Activated naive CD4-positive, alpha-beta T cell treated with anti-CD3 and anti-CD28 coated beads, Interleukin-2, amount 10 ng/mL, durations not matched to agents 7 days and 5 days (primary cell): ENCODE measurements at regions not wholly inside any gene's neighbourhood (a gene's known extent, or its start where the extent isn't known, plus 50 kb on each side); places are given as distances from the start of the nearest gene placed in this dataset.
"Not testable (repeated sequence)": the region's sequence is repeated elsewhere in the genome, so short reads cannot be mapped to it uniquely, and the experiment has no call there.

Experiments used
- CTCF ChIA-PET: fragments of 350-600 bp; sonication (Branson Sonifier 250); formaldehyde crosslinking; loops from one replicate; lab custom pipeline; 2021; ENCODE audit warnings: antibody characterized with exemption; lab: Charles Lee
- DNase-seq: peaks from one replicate; pipeline ENCODE4 v3.0.0-alpha.2; 2020
- H3K27ac Mint-ChIP-seq: one replicate; pipeline ENCODE4 v1.8.0; 2021; ENCODE audit warnings: mild to moderate bottlenecking, moderate library complexity, mixed read lengths
- H3K27me3 Mint-ChIP-seq: one replicate; pipeline ENCODE4 v1.8.0; 2021; ENCODE audit warnings: mild to moderate bottlenecking, mixed read lengths
- H3K36me3 Mint-ChIP-seq: one replicate; pipeline ENCODE4 v1.8.0; 2021; ENCODE audit warnings: mixed read lengths
- H3K4me1 Mint-ChIP-seq: one replicate; pipeline ENCODE4 v1.8.0; 2021; ENCODE audit warnings: mixed read lengths
- H3K4me3 Mint-ChIP-seq: one replicate; pipeline ENCODE4 v1.8.0; 2021; ENCODE audit warnings: mild to moderate bottlenecking, moderate library complexity, mixed read lengths
- H3K9me3 Mint-ChIP-seq: one replicate; pipeline ENCODE4 v1.8.0; 2021; ENCODE audit warnings: mixed read lengths

DNA sequence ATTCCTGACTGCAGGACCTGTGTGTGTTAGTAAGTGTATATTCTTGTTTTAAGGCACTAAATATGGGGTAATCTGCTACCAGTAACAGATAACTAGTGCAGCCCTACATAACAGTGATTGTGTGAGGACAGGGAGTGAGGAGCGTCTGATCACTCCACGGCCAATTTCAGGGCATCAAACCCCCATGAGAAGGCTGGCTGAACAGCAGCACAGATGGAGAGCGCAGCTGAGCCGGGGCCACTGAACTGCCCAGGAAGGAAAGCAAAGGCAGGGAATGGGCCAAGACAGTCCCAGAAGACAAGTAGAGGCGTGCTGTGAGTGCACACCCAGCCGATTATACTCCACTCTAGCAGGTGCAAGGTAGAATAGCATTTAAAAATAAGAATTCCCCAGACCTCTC, 157.1 kb upstream of the CHST15 start:
- Mint-ChIP-seq H3K27me3 (peaks cover 12% of the 10 kb centered on the region), H3K36me3 (no peaks in the 10 kb centered on the region), H3K27ac (no peak overlapping the region), H3K4me1 (no peaks in the 10 kb centered on the region), H3K4me3 (no peak overlapping the region), H3K9me3 (no peaks in the 10 kb centered on the region)
- no peak for DNase-seq
- CTCF ChIA-PET: interaction anchor here (0.7 to 1.1 kb wide), 2 partner anchors 69 to 139 kb away, joined by 3 read pairs; no protein-coding TSS in a partner anchor

DNA sequence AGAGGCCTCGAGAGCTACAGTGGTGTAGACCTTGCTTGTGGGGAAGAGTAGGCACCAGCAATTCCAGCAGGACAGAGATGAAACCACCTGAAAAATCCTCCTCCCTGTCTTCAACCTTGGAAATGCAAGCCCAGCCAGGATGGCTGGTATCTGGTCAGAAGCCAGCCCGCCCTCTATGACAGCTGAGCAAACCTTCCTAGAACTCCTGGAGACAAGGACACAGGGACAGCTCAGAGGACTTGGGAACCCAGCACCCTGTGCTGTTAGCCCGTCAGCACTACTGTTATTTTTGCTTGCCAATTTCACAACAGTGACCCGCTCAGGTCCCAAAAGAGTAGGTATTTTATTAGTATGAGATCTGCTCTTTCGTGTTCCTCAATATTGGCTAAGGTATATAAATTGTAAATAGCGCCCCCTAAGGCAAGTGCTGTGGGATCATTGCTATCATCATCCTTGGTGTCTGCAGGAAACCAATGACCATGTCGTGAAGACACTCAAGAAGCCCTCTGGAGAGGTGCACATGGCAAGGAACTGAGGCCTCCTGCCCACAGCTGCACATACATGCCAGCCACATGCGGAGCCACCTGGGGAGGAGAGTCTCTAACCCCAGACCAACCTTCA, 156.5 kb upstream of the CHST15 start:
- no peak for DNase-seq
- Mint-ChIP-seq H3K27ac (no peak overlapping the region), H3K4me3 (no peak overlapping the region), H3K36me3 (no peaks in the 10 kb centered on the region), H3K9me3 (no peaks in the 10 kb centered on the region), H3K4me1 (no peaks in the 10 kb centered on the region), H3K27me3 (peaks cover 12% of the 10 kb centered on the region)
- CTCF ChIA-PET: interaction anchor here (0.8 to 1.1 kb wide), 2 partner anchors 9 to 139 kb away, joined by 3 read pairs; no protein-coding TSS in a partner anchor

DNA sequence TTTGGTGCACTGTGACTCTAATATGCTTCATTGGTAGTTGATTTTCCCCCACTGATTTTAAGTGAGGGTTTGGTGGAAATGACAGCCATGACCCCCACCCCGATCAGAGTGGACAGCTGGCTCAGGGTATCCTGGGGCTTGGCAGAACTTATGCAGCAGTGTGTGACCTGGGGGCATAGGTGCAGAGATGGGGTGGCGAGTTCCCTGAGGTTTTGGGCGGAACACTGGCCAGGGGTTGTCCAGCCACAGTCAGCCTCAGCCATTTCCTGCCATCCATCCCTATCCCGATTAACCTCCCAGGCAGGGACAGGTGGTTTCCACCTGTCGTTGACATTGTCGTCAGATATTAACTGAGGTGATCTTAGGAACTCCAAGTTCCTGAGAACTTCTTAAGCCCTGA, 155.8 kb upstream of the CHST15 start:
- no peaks in the 10 kb centered on the region for H3K9me3 Mint-ChIP-seq
- no peak for DNase-seq
- peaks cover 12% of the 10 kb centered on the region for H3K27me3 Mint-ChIP-seq
- H3K4me1 Mint-ChIP-seq: no peaks in the 10 kb centered on the region
- no peaks in the 10 kb centered on the region for H3K36me3 Mint-ChIP-seq
- no peak overlapping the region for H3K4me3 Mint-ChIP-seq
- H3K27ac Mint-ChIP-seq: no peak overlapping the region
- CTCF ChIA-PET: interaction anchor here (0.8 kb wide), 1 partner anchor 9 kb away, joined by 3 read pairs; no protein-coding TSS in a partner anchor

DNA sequence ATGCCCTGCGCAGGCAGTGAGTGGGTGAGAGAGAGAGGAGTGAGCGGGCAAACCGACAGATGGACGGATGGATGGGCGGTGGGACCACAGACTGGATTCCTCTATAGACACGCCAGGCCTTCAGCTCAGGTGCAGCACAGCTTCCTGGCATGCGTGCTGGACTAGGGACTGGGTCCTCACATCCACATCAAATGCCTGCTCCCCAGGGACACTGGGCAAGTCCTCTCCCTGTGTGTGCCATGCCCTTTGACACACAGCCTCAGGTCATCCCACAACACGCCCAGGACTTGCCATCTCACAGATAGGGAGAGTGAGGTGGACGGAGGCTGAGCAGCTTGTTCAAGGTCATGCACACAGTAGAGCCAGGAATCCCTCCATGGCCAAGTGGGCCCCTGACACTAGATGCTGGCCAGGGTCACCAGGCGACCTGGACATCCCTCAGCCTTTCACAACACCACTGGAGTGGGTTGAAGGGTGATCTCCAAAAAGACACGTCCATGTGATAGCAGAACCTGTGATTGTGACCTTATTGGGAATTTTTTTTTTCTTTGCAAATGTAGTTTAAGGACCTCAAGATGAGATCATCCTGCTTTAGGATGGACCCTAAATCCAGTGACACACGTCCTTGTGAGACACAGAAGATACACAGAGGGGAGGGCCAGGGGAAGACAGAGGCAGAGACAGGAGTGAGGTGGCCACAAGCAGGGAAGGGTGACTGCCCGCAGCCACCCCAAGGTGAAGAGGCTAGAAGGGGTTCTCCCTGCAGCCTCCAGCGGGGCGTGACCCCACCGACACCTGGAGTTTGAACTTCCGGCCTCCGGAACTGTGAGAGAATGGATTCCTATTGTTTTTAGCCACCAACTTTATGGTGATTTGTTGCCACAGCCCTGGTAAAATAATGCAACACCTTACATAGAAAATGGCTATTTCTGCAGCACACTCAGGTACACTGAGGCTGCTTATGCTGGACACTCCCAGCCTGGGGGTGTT, 155.0 kb upstream of the CHST15 start:
- H3K4me3 Mint-ChIP-seq: no peak overlapping the region
- peaks cover 12% of the 10 kb centered on the region for H3K27me3 Mint-ChIP-seq
- H3K36me3 Mint-ChIP-seq: no peaks in the 10 kb centered on the region
- CTCF ChIA-PET: no interaction called here
- no peak for DNase-seq
- H3K9me3 Mint-ChIP-seq: no peaks in the 10 kb centered on the region
- H3K27ac Mint-ChIP-seq: no peak overlapping the region
- no peaks in the 10 kb centered on the region for H3K4me1 Mint-ChIP-seq

DNA sequence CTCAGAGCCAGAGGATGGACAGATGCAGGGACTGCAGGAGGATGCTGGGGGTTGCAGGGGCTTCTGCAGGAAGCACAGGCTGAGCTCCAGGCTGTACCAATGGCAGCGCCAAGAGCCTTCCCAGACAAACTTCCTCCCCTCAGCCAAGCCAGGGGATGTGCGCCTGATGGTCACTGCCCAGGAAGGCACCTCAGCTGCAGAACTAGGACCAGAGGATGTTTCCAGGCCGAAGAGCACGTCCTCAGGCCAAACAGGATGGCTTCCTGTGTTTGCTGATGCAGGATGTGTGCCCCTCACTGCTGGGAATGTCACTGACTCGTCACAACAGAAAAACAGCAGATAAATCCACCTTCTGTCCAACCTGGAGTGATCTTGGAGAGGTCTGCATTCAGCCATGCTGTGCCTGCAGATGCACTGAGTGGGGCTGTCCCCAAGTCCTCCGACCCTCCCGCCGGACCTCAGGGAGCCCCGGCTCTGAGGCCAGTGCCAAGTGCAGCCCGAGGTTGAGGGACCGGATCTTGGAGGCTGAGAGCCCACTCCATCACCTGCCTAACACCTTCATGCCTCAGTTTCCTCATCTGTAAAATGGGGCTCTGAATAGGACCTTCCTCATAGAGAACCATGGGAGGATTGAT, 152.5 kb upstream of the CHST15 start:
- Mint-ChIP-seq H3K4me3 (no peak overlapping the region), H3K4me1 (no peaks in the 10 kb centered on the region), H3K9me3 (no peaks in the 10 kb centered on the region), H3K27ac (no peak overlapping the region), H3K27me3 (peaks cover 5% of the 10 kb centered on the region), H3K36me3 (no peaks in the 10 kb centered on the region)
- CTCF ChIA-PET: no interaction called here
- no peak for DNase-seq

DNA sequence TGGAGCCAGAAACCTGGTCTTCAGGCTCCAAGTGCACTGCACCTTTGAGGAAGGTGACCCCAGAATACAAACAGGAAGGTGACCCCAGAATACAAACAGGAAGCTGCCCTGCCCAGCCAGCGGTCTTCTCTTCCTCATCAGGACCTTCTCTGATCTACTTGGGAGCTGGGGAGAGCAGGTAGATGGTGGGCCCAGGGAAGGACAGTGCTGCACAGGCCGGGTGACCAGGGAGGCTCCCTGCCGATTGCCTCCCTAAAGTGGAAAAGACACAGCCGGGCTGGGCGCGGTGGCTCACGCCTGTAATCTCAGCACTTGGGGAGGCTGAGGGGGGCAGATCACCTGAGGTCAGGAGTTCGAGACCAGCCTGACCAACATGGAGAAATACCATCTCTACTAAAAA, 151.8 kb upstream of the CHST15 start:
- DNase-seq: no peak
- H3K27me3 Mint-ChIP-seq: no peaks in the 10 kb centered on the region
- CTCF ChIA-PET: no interaction called here
- no peaks in the 10 kb centered on the region for H3K36me3 Mint-ChIP-seq
- H3K9me3 Mint-ChIP-seq: no peaks in the 10 kb centered on the region
- no peak overlapping the region for H3K4me3 Mint-ChIP-seq
- H3K27ac Mint-ChIP-seq: no peak overlapping the region
- no peaks in the 10 kb centered on the region for H3K4me1 Mint-ChIP-seq

DNA sequence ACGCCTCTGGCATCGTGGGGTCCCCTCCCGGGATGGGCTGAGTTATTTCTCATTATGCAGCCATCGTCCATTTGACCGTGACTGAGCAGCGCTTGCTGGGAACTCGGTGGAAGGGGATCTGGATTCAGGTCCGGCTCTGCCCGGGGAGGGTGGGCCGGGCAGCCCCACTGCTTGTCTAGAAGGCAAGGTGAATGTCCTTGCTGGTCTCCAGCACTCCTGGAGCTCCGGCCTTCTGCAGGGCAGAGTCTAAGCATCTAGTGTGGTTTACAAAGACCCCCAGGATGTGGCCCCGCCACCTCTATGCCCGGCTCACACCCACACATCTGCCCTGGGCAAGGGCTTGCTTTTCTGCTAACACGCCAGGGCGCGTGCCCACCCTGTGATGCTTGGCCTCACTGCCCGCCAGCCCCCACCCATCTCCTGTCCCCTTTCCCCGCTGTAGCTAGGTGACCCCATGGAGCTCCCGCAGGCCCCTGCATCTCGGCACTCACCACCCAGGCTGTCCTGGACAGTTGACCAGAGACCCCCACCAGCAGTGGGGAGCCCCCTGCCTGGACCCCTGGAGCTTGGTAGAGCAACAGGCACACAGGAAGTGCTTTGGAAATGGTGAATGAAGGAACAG, 151.0 kb upstream of the CHST15 start:
- H3K27ac Mint-ChIP-seq: no peak overlapping the region
- no peaks in the 10 kb centered on the region for H3K4me1 Mint-ChIP-seq
- no peak for DNase-seq
- H3K27me3 Mint-ChIP-seq: no peaks in the 10 kb centered on the region
- no peaks in the 10 kb centered on the region for H3K36me3 Mint-ChIP-seq
- CTCF ChIA-PET: no interaction called here
- no peaks in the 10 kb centered on the region for H3K9me3 Mint-ChIP-seq
- no peak overlapping the region for H3K4me3 Mint-ChIP-seq

DNA sequence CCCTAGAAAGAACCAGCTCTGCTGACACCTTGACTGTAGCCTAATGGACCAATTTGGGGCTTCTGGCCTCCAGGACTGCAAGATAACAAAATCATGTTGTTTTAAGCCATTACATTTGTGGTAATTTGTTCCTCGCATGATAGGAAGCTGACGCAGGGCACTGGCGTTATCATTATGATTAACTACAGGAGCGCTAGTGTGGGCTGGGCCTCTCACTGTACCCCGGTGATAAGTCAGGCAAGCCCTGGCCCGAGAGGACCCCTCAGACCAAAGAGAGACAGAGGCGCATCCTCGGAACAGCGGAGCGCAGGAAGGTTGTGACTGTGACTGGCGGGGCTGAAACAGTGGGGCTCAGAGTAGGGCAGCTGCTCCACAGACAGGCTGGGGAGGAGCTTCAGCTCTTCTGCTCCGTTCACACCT, 150.3 kb upstream of the CHST15 start:
- no peak for DNase-seq
- no peak overlapping the region for H3K27ac Mint-ChIP-seq
- H3K4me3 Mint-ChIP-seq: no peak overlapping the region
- H3K4me1 Mint-ChIP-seq: no peaks in the 10 kb centered on the region
- CTCF ChIA-PET: no interaction called here
- H3K27me3 Mint-ChIP-seq: no peaks in the 10 kb centered on the region
- H3K9me3 Mint-ChIP-seq: no peaks in the 10 kb centered on the region
- no peaks in the 10 kb centered on the region for H3K36me3 Mint-ChIP-seq

DNA sequence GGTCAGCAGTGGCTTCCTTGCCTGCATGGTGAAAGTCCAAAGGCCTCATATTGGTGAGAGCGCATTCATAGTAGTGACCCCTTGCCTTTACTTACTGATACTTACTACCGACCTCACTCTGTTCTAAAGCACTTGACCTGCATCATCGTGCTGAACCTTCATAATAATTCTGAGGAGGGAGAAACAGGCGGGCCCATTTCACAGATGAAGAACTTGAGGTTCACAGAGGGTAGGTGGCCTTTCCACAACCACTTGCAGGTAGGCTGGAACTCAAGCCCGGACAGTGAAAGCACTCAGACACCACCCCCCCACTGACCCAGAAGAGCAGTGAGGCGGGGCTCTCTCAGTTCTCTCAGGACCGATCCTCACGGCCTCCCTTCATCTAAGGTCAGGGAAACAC, 149.4 kb upstream of the CHST15 start:
- H3K9me3 Mint-ChIP-seq: no peaks in the 10 kb centered on the region
- no peaks in the 10 kb centered on the region for H3K36me3 Mint-ChIP-seq
- H3K4me1 Mint-ChIP-seq: no peaks in the 10 kb centered on the region
- no peaks in the 10 kb centered on the region for H3K27me3 Mint-ChIP-seq
- CTCF ChIA-PET: no interaction called here
- DNase-seq: no peak
- H3K27ac Mint-ChIP-seq: no peak overlapping the region
- H3K4me3 Mint-ChIP-seq: no peak overlapping the region

DNA sequence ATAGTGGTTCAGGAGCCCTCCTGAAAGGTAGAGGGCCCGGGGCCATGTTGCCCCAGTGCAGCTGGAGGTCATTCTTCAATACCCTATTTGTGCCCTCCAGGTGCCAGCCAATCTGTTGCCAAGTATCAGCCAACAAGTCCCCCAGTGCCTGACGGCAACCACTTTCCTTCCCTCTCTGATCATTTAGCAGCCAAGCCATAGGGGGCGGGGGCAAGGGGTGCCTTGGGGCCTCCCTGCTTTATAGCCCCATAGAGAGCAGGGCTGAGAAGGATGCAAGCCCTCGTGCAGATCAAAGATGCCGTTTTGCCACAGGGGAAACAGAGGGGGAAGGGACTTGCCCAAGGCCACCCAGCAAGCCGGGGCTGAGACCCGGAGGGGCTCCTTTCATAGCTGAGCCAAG, 149.0 kb upstream of the CHST15 start:
- no peak overlapping the region for H3K27ac Mint-ChIP-seq
- DNase-seq: no peak
- no peaks in the 10 kb centered on the region for H3K4me1 Mint-ChIP-seq
- CTCF ChIA-PET: no interaction called here
- no peaks in the 10 kb centered on the region for H3K27me3 Mint-ChIP-seq
- H3K36me3 Mint-ChIP-seq: no peaks in the 10 kb centered on the region
- no peaks in the 10 kb centered on the region for H3K9me3 Mint-ChIP-seq
- no peak overlapping the region for H3K4me3 Mint-ChIP-seq

DNA sequence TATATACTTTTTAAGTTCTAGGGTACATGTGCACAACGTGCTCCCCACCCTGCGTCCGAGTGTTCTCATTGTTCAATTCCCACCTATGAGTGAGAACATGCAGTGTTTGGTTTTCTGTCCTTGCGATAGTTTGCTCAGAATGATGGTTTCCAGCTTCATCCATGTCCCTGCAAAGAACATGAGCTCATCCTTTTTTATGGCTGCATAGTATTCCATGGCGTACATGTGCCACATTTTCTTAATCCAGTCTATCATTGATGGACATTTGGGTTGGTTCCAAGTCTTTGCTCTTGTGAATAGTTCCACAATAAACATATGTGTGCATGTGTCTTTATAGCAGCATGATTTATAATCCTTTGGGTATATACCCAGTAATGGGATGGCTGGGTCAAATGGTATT, 148.1 kb upstream of the CHST15 start:
- DNase-seq, H3K36me3 Mint-ChIP-seq, CTCF ChIA-PET, H3K27ac Mint-ChIP-seq, H3K4me3 Mint-ChIP-seq, H3K27me3 Mint-ChIP-seq, H3K9me3 Mint-ChIP-seq, H3K4me1 Mint-ChIP-seq: not testable (repeated sequence)

DNA sequence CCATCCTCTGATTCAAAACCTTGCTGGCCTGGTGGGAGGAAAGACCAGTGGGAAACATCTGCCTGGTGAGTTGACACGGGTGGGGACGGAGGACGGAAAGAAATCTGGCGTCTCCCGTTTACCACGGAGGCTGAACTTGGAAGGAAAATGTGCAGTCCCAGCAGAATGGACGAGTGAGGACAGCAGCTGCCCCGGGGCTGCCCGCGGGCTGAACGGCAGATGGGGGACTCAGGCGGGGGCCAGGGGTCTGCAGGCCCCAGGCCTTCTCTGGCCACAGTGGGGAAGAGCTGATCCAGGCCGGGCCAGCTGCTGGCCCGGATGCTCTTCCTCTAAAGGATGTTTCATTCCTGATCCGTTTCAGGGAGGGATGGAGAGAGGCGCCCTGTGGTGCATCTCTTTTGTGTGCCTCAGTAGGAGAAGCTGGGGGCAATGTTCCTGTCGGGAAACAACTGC, 147.5 kb upstream of the CHST15 start:
- H3K27ac Mint-ChIP-seq: no peak overlapping the region
- H3K4me3 Mint-ChIP-seq: no peak overlapping the region
- DNase-seq: no peak
- no peaks in the 10 kb centered on the region for H3K27me3 Mint-ChIP-seq
- CTCF ChIA-PET: no interaction called here
- no peaks in the 10 kb centered on the region for H3K36me3 Mint-ChIP-seq
- H3K4me1 Mint-ChIP-seq: no peaks in the 10 kb centered on the region
- H3K9me3 Mint-ChIP-seq: no peaks in the 10 kb centered on the region

DNA sequence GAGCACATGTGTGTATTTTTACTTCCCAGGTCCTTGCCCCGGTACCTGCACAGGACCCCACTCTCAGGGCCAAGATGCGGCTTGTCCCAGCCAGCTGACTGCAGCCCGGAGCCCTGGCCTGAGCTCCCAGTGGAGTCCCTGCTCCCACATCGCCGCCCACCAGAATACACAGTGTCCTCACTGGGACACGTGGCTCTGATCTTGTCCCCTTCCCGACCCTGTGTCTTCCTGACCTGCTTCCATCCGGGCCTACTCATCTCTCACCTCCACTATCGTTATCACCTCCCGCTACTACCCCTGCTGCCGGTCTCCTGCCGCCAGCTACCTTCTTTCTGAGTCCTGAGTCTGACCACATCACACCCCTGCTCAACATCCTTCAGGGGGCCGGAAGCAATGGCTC, 146.3 kb upstream of the CHST15 start:
- H3K36me3 Mint-ChIP-seq: no peaks in the 10 kb centered on the region
- H3K4me1 Mint-ChIP-seq: no peaks in the 10 kb centered on the region
- no peaks in the 10 kb centered on the region for H3K9me3 Mint-ChIP-seq
- no peak overlapping the region for H3K27ac Mint-ChIP-seq
- H3K27me3 Mint-ChIP-seq: no peaks in the 10 kb centered on the region
- DNase-seq: no peak
- CTCF ChIA-PET: no interaction called here
- H3K4me3 Mint-ChIP-seq: no peak overlapping the region

DNA sequence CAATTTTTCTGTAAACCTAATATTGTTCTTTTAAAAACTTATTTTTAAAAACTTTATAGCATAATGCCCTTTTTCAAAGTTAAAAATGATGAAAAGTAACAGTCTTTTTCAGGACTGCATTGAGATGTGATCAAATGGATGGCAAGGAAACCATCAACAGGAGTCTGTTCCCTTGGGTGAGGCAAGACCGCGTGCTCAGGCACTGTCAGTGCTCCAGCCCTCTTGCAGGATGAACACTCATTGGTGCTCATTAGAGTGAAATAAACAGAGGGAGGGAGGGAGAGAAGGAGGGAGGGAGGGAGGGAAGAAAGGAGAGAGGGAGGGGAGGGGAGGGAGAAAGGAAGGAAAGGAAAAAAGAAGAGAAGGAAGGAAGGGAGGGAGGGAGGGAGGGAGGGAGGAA, 145.7 kb upstream of the CHST15 start:
- Mint-ChIP-seq H3K36me3 (no peaks in the 10 kb centered on the region), H3K9me3 (no peaks in the 10 kb centered on the region), H3K4me1 (no peaks in the 10 kb centered on the region), H3K27me3 (no peaks in the 10 kb centered on the region), H3K27ac (no peak overlapping the region), H3K4me3 (no peak overlapping the region)
- DNase-seq: no peak
- CTCF ChIA-PET: no interaction called here
